Upper lobe of left lung (tissue), 4 donors: ENCODE measurements at regions not wholly inside any gene's neighbourhood (a gene's known extent, or its start where the extent isn't known, plus 50 kb on each side); places are given as distances from the start of the nearest gene placed in this dataset.

ENCODE experiments used
- EP300 ChIP-seq, 4 donors: sonication (generic); formaldehyde crosslinking; IDR thresholded peaks; one replicate each; pipeline ENCODE4 v1.5.1; 2017; ENCODE audit warnings: antibody characterized with exemption in 4 of 4, control low read depth in 2 of 4
- POLR2A ChIP-seq, 4 donors: fragments of 450-650 bp; IDR thresholded peaks; one replicate each; pipeline ENCODE4 v1.5.1; 2016 to 2017; ENCODE audit warnings: antibody characterized with exemption in 4 of 4, mild to moderate bottlenecking in 2 of 4
- POLR2AphosphoS5 ChIP-seq, 2 donors: sonication (generic); formaldehyde crosslinking; IDR thresholded peaks; one replicate each; pipeline ENCODE4 v1.5.1; 2017; ENCODE audit warnings: antibody characterized with exemption in 2 of 2
- TF ChIP-seq, protein P1 (sequence below), 6 experiments: fragments of 450-650 bp in 4 of 6; fragments of 200-600 bp in 2 of 6; sonication (generic) in 2 of 6; IDR thresholded peaks; one replicate each; pipeline ENCODE4 v1.5.1; 2016 to 2019; ENCODE audit warnings: antibody characterized with exemption in 6 of 6

DNA sequence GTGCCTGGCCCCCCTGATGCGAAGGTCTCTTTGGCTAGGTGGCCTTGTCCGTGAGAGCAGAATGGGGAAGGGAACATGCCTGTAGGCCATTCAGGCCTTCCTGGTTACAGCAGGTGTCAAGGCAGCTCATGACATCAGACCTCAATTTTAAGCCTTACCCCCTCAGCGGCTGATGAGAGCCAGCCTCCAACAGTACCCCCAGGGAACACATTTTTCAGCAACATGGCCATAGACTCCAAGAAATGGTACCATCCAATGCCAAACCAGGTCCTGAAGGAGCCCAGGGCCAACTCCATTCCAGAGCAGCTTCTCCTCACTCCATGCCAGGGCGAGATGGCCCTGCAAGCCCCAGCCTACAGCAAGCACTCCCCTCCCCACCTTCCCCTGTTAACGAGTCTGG, 199.2 kb downstream of the SMAD2 start:
- TF ChIP-seq, protein P1, sequence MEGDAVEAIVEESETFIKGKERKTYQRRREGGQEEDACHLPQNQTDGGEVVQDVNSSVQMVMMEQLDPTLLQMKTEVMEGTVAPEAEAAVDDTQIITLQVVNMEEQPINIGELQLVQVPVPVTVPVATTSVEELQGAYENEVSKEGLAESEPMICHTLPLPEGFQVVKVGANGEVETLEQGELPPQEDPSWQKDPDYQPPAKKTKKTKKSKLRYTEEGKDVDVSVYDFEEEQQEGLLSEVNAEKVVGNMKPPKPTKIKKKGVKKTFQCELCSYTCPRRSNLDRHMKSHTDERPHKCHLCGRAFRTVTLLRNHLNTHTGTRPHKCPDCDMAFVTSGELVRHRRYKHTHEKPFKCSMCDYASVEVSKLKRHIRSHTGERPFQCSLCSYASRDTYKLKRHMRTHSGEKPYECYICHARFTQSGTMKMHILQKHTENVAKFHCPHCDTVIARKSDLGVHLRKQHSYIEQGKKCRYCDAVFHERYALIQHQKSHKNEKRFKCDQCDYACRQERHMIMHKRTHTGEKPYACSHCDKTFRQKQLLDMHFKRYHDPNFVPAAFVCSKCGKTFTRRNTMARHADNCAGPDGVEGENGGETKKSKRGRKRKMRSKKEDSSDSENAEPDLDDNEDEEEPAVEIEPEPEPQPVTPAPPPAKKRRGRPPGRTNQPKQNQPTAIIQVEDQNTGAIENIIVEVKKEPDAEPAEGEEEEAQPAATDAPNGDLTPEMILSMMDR (IDR thresholded peaks at IDR 0.05) = no peak
- no peak for TF ChIP-seq POLR2A (IDR thresholded peaks at IDR 0.05)
- TF ChIP-seq POLR2AphosphoS5 (IDR thresholded peaks at IDR 0.05) = no peak
- no peak for TF ChIP-seq EP300 (IDR thresholded peaks at IDR 0.05)
